ENCODE measurements at regions not wholly inside any gene's neighbourhood (a gene's known extent, or its start where the extent isn't known, plus 50 kb on each side); places are given as distances from the start of the nearest gene placed in this dataset.

- TF ChIP-seq CTCF (conservative IDR thresholded peaks at IDR 0.05; ENCODE audit: low read depth, low read length), result no peak
Observed at GRCh38 chr2:41972819-41973218, 75.0 kb upstream of the PKDCC start.

GRCh38 chr2:41973871-41974270 is 74.0 kb upstream of the PKDCC start:
- TF ChIP-seq CTCF (conservative IDR thresholded peaks at IDR 0.05; ENCODE audit: low read depth, low read length), result no peak
- no peak for DNase-seq (ENCODE audit: low read depth)
- no peak overlapping the region for H3K4me3 ChIP-seq (ENCODE audit: low read depth, low read length)

More at GRCh38 chr2:41972819-41973218, 75.0 kb upstream of the PKDCC start:
- no peak for DNase-seq (ENCODE audit: low read depth)
- no peak overlapping the region for H3K4me3 ChIP-seq (ENCODE audit: low read depth, low read length)

GRCh38 chr2:41981417-41981816 is 66.4 kb upstream of the PKDCC start:
- no peak for DNase-seq (ENCODE audit: low read depth)
- H3K4me3 ChIP-seq (ENCODE audit: low read depth, low read length), result no peak overlapping the region
- TF ChIP-seq CTCF (conservative IDR thresholded peaks at IDR 0.05; ENCODE audit: low read depth, low read length), result no peak

- no peak for TF ChIP-seq CTCF (conservative IDR thresholded peaks at IDR 0.05; ENCODE audit: low read depth, low read length)
- no peak overlapping the region for H3K4me3 ChIP-seq (ENCODE audit: low read depth, low read length)
- no peak for DNase-seq (ENCODE audit: low read depth)
Observed at GRCh38 chr2:41985573-41986095, 62.2 kb upstream of the PKDCC start.

- no peak for TF ChIP-seq CTCF (conservative IDR thresholded peaks at IDR 0.05; ENCODE audit: low read depth, low read length)
- H3K4me3 ChIP-seq (ENCODE audit: low read depth, low read length), result no peak overlapping the region
- peak; percentile 76 for DNase-seq (ENCODE audit: low read depth)
Observed at GRCh38 chr2:41989501-41990180, 58.2 kb upstream of the PKDCC start.

- TF ChIP-seq CTCF (conservative IDR thresholded peaks at IDR 0.05; ENCODE audit: low read depth, low read length), result no peak
- no peak for DNase-seq (ENCODE audit: low read depth)
- H3K4me3 ChIP-seq (ENCODE audit: low read depth, low read length), result no peak overlapping the region
Observed at GRCh38 chr2:41990245-41990644, 57.6 kb upstream of the PKDCC start.

- no peak overlapping the region for H3K4me3 ChIP-seq (ENCODE audit: low read depth, low read length)
- DNase-seq (ENCODE audit: low read depth), result peak; percentile 72
- TF ChIP-seq CTCF (conservative IDR thresholded peaks at IDR 0.05; ENCODE audit: low read depth, low read length), result no peak
Observed at GRCh38 chr2:41990688-41991087, 57.1 kb upstream of the PKDCC start.
